T-helper 2 cell treated with Interferon-gamma antibody and Interleukin-4, amounts not matched to agents 100 ng/mL and 5 ng/mL, for 36 hours (primary cell): ENCODE measurements at regions not wholly inside any gene's neighbourhood (a gene's known extent, or its start where the extent isn't known, plus 50 kb on each side); places are given as distances from the start of the nearest gene placed in this dataset.

Experiments
- intact Hi-C: fragments of 100-400 bp; cut with micrococcal nuclease; formaldehyde crosslinking; loops from one replicate; pipeline ENCODE4 v1.15.1; 2023

DNA sequence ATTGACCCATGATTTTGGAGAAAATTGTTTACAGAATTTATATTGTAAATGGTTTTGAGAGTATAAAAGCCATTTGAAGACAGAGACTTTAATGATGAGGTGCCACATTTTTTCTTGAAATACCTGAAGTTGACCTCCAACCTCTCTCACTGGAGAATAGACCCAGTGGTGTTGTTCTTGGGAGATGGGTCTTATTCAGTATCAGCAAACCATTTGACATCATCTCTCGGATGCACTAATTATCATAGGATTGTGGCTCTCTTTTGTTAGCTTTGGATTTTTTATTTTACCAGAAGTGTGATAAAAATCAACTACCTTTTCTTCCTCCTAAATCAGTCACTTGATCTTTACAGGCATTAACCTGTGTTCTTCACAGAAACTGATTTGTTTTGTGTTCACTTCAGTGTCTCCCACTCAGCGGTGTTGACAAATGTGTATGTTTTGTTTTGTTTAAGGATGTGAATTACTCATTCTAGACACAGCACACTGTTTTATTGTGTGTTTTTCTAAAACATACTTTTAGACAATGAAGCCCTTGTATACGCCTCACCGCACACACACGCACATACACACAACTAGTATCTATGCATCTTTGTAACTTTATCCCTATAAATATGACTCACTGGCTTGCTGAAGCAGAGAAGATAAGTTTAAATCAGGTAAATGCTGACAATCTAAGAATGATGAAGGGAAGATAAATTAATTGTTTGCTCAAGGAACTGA is 455.6 kb downstream of the INHBA start:
- intact Hi-C loops, result no loop called here

- intact Hi-C loops, result no loop called here
Observed at GRCh38 chr7:41245916-41246315, 457.0 kb downstream of the INHBA start.

- intact Hi-C loops, result no loop called here
Observed at GRCh38 chr7:41244246-41244645, 458.6 kb downstream of the INHBA start.

DNA sequence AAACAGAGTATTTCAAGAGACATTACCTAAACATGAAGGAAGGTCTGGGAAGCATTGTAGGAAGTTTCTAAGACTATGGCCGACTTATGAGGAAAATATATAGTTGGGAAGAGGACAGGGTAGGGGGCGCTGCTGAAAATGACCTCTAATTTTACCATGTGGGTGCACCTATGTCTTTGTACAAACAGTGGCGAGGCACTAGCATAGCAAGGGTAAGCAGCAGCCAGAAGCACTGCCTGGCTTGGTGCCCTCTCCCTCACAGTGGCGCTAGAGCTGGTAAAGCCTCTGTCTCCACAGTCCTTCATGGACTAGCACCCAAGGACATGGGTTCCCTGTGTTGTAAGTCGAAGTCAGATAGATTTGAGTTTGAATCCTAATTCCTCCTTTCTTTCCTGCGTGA is 461.2 kb downstream of the INHBA start:
- intact Hi-C loops, result no loop called here

DNA sequence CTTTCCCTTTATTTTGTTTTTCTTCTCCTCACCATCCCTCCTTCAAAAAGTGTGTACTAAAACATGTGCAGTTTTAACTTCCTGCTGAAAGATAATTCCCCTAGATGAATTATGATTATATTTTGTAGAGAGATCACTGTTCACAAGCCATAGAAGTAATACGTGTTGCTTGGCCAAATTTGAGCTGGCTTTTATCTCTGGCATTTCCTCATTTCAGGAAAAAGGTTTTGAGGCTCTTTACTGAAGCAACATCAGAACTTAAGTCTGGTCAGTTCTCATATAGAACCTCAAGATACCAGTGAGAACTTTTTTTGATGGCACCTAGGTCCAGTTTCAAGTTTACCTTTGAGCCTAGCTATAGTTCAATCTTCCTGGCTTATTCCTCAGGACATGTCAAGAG is 463.3 kb downstream of the INHBA start:
- intact Hi-C loops, result no loop called here

DNA sequence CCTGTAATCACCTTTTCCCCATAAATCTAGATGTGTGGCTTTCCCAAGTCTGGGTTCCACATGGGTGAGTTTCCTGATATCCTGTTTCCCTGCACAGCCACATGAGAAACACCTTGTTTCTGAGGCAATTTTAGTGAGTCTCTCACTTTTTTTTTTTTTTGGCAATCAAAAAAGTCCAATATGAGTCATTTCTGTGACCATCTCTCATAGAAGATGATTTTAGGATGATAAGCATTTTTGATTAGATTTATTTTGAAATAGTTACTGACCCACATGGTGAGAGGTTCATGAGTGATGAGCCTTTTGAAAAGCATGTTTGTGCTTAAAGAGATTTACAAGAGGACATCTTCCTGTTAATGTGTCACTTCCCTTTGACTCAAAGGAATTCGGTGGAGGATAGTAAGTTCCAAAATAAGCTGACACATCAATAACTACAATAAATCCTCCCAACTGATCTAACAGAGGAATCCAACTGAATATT is 464.0 kb downstream of the INHBA start:
- intact Hi-C loops, result no loop called here

DNA sequence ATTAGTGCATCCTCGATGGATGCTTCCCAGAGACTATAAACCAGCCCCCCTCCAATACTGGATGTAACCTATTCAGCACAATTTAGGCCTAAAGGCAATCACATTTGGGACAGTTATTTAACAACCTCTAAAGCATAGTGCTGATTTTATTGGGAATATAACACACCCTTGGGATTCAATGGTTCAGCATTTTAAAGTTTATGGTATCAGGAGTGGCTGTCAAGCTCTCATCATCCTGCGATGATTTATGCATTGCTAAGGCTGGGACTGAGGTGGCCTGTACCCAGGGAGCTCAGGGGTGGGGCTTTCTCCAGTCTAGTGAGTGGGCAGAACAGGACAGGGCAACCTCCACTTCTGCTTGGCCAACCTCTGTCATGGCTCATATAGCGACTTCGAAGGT is 464.9 kb downstream of the INHBA start:
- intact Hi-C loops, result no loop called here

DNA sequence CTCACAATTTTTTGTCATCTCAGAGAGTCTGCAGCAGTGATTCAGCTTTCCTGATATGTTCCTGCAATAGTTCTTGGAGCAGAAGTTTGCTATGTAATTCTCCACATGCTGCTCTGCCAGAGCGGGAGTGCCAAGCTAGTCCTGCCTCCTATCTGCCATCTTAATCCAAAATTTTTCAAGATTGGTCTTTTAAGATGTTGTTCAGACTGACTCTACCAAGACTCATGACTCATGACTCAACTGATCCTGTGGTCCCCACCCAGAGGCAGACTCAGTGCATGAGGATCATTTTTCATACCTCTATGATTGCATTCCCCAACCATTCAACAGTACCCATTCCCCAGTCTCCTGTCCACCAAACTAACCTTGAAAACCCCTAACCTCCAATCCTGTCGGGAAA is 470.8 kb downstream of the INHBA start:
- intact Hi-C loops, result no loop called here

DNA sequence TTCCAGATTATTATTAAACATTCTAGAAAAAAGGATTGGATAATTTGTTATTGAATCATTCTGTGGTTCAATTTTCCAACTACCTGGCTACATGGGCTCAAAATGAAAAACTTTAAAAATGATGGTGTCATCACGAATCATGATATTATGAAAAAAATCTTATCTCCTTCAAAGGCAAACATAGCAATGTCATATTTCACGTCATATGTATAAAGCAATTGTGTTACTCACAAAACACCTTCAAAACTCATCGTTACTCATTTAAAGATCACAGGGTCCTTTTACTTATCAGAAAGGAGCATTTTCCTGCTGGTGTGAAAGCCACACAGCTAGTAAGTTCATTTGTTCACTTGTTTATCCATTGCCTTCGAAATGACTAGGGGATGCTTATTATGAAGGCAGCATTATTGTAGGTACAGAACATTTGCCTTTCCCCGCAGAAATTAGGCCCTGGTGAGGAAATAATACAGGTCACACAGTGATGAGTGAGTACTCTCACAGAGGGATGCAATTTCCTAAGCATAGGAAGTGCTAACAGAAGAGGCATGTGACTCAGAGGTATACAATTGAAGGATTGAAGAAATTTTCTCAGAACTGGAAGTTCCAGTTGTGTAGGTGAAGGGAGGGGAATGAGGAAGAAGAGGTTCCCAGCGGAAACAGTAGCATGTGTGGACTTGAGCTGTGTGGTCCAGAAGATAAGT is 478.7 kb downstream of the INHBA start:
- intact Hi-C loops, result no loop called here

GRCh38 chr7:41222746-41223145 is 480.1 kb downstream of the INHBA start:
- intact Hi-C loops, result no loop called here

GRCh38 chr7:41220266-41220665 is 482.6 kb downstream of the INHBA start:
- intact Hi-C loops, result no loop called here

GRCh38 chr7:41219276-41219675 is 483.6 kb downstream of the INHBA start:
- intact Hi-C loops, result no loop called here

GRCh38 chr7:41217306-41217705 is 485.6 kb downstream of the INHBA start:
- intact Hi-C loops, result no loop called here

DNA sequence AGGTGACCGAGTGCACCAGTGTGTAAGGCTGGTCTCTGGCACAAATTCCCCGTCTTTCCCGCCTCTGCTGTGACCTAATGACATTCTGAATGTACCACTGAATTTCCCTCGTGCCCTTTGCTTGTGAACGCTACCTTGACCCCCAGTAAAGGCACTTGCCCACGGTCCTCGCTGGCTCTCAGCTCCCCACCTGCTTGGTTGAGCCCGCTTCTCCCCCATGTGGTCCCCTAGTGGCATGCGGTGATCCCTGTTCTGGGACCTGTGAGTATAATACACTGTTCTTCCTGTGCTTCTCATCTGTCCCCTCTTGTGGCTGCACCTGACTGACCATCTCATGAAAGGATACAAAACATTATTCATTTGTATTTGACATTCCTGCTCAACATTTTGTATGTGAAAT is 495.7 kb downstream of the INHBA start:
- intact Hi-C loops, result no loop called here

GRCh38 chr7:41206267-41206666 is 496.6 kb downstream of the INHBA start:
- intact Hi-C loops, result no loop called here

DNA sequence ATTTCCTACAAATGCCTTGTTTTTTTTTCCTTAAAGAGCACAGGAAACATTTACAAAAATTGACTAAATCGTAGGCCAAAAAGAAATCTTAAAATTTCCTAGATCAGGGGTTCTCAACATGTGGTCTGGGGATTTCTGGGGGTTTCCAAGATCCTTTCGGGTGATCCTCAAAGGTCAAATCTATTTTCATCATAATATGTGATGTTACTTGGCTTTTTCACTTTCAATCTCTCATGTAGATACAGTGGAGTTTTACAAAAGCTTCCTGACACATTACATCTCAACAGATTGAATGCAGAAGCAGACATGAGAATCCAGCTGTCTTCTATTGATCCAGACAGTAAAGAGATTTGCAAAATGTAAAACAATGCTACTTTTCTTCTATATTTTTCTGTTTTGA is 497.3 kb downstream of the INHBA start:
- intact Hi-C loops, result no loop called here

DNA sequence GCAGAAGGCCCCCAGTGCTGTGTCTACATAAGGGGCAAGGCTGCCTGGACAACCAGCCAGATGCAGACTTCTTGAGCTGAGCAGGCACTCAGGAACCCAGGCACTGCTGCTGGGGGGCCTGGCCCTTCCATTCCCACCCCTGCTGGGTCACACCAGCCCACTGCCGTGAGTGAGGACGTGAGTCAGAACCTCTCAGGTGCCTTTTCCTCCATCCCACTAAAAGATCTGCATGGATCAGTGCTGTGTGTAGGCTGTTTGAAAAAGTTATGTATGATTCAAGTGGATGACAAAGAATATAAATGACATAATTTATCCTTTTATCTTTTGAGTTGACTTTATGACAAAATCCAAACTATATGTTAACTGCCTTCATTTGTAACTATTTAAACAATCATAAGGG is 499.3 kb downstream of the INHBA start:
- intact Hi-C loops, result no loop called here

GRCh38 chr7:41201021-41201420 is 501.9 kb downstream of the INHBA start:
- intact Hi-C loops, result no loop called here

GRCh38 chr7:41199136-41199535 is 503.8 kb downstream of the INHBA start:
- intact Hi-C loops, result no loop called here

DNA sequence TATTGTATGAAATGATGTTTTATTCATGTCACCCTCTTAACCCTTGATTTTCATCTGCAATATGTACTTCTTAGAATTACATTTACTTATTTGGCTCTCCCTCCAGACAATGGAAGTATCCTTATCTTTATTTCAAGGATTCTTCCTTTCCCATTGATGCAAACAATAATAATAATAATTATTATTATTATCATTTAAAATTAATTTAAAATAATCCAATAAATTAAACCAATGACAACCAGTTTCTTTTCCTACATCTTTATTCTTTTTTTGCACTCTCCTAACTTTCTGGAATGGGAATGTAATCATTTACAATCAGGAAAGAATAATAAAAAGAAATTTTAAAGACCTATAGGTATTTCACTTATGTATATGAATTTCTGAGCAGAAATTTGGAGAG is 504.4 kb downstream of the INHBA start:
- intact Hi-C loops, result no loop called here

GRCh38 chr7:41197769-41198168 is 505.1 kb downstream of the INHBA start:
- intact Hi-C loops, result no loop called here

- intact Hi-C loops, result no loop called here
Observed at GRCh38 chr7:41193738-41194282, 509.1 kb downstream of the INHBA start.

DNA sequence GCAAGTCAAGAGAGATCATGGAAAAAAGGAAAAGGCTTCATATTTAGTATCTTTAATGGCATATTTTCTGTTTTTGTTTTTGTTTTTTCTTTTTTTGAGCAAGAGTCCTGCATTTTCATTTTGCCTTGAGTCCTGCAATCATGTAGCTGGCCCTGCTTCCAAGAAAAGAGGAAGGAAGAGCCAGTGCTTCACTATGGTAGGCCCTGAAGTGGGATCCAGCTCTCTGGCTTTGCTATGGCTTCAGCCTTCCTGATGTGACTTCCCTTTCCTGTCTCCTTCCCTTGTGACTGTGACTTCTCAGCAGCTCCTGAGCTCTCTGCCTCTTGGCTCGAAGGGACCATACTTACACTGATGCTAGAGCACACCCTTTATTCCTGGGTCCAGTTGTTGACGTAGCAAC is 512.3 kb downstream of the INHBA start:
- intact Hi-C loops, result no loop called here
